ENCODE measurements at regions not wholly inside any gene's neighbourhood (a gene's known extent, or its start where the extent isn't known, plus 50 kb on each side); places are given as distances from the start of the nearest gene placed in this dataset.

GRCh38 chr17:73806768-73807167, 162.5 kb upstream of the SDK2 start:
- Histone ChIP-seq H3K4me3 (ENCODE audit: low read depth in 2 of 2, low read length in 2 of 2) (no peak overlapping the region), H3K4me1 (ENCODE audit: control insufficient read depth, insufficient read depth, low read length) (no peaks in the 10 kb centered on the region), H3K27me3 (ENCODE audit: control insufficient read depth, insufficient read depth, low read length) (peaks cover 11% of the 10 kb centered on the region; the same call in 1 of the 2 replicates), H3K9me3 (ENCODE audit: control insufficient read depth, insufficient read depth, low read depth, low read length) (no peaks in the 10 kb centered on the region), H3K27ac (ENCODE audit: low read length) (no peak overlapping the region), H3K36me3 (ENCODE audit: control insufficient read depth, insufficient read depth, low read length) (no peaks in the 10 kb centered on the region)
- ATAC-seq: no peak
- in situ Hi-C loops (cut with HindIII; ENCODE audit: low pct_unique_long_range_greater_than_20kb, low sequenced_read_pairs): no loop called here
- CTCF ChIA-PET: no interaction called here
- DNase-seq (ENCODE audit: low read depth, low spot score): no peak
- BruUV-seq (replicated peaks): no TSS peak
- TF ChIP-seq CTCF (IDR thresholded peaks at IDR 0.05): no peak
- TF ChIP-seq REST (IDR thresholded peaks at IDR 0.05; ENCODE audit: insufficient read depth in 1 of 2, low read depth in 2 of 2, low read length in 1 of 2): no peak
- no peak for TF ChIP-seq POLR2AphosphoS5 (IDR thresholded peaks at IDR 0.05; ENCODE audit: low read depth, low read length)
- no peak for TF ChIP-seq SIN3A (IDR thresholded peaks at IDR 0.05; ENCODE audit: borderline replicate concordance, insufficient read depth, low read depth, low read length)
- TF ChIP-seq TCF7L2 (IDR thresholded peaks at IDR 0.05; ENCODE audit: low read depth, low read length): no peak
- intact Hi-C loops (cut with micrococcal nuclease; ENCODE audit: unreplicated experiment): no loop called here
- POLR2A ChIA-PET: no interaction called here

- Histone ChIP-seq H3K27ac (ENCODE audit: low read length) (no peak overlapping the region), H3K4me1 (ENCODE audit: control insufficient read depth, insufficient read depth, low read length) (no peaks in the 10 kb centered on the region), H3K27me3 (ENCODE audit: control insufficient read depth, insufficient read depth, low read length) (peaks cover 10% of the 10 kb centered on the region; the same call in 1 of the 2 replicates), H3K36me3 (ENCODE audit: control insufficient read depth, insufficient read depth, low read length) (no peaks in the 10 kb centered on the region), H3K4me3 (ENCODE audit: low read depth in 2 of 2, low read length in 2 of 2) (no peak overlapping the region), H3K9me3 (ENCODE audit: control insufficient read depth, insufficient read depth, low read depth, low read length) (no peaks in the 10 kb centered on the region)
- ChIA-PET POLR2A (no interaction called here), CTCF (no interaction called here)
- no TSS peak for BruUV-seq (replicated peaks)
- no peak for DNase-seq (ENCODE audit: low read depth, low spot score)
- intact Hi-C loops (cut with micrococcal nuclease; ENCODE audit: unreplicated experiment): no loop called here
- in situ Hi-C loops (cut with HindIII; ENCODE audit: low pct_unique_long_range_greater_than_20kb, low sequenced_read_pairs): no loop called here
- TF ChIP-seq REST (IDR thresholded peaks at IDR 0.05; ENCODE audit: insufficient read depth in 1 of 2, low read depth in 2 of 2, low read length in 1 of 2): no peak
- TF ChIP-seq POLR2AphosphoS5 (IDR thresholded peaks at IDR 0.05; ENCODE audit: low read depth, low read length): no peak
- no peak for TF ChIP-seq CTCF (IDR thresholded peaks at IDR 0.05)
- no peak for TF ChIP-seq TCF7L2 (IDR thresholded peaks at IDR 0.05; ENCODE audit: low read depth, low read length)
- TF ChIP-seq SIN3A (IDR thresholded peaks at IDR 0.05; ENCODE audit: borderline replicate concordance, insufficient read depth, low read depth, low read length): no peak
- no peak for ATAC-seq
Measured at GRCh38 chr17:73813201-73813600, 169.0 kb upstream of the SDK2 start.

All from Panc1 (cell line).